SU-DHL-6 (cell line): ENCODE measurements at regions not wholly inside any gene's neighbourhood (a gene's known extent, or its start where the extent isn't known, plus 50 kb on each side); places are given as distances from the start of the nearest gene placed in this dataset.

ENCODE experiments used
- H2AFZ ChIP-seq: fragments of 200-600 bp; sonication (generic); 2 replicates; pipeline ENCODE4 v1.6.1; 2014; ENCODE audit warnings: low read depth, mild to moderate bottlenecking, moderate library complexity, mixed read lengths, antibody characterized with exemption, low read length; ENCODE audit not compliant: severe bottlenecking
- H3F3A ChIP-seq: fragments of 200-600 bp; shearing (Covaris generic); 2 replicates; pipeline ENCODE4 v1.6.0; 2016; ENCODE audit warnings: antibody characterized with exemption, mild to moderate bottlenecking; ENCODE audit not compliant: insufficient read depth
- H3K27ac ChIP-seq: fragments of 200-600 bp; sonication (generic); 2 replicates; pipeline ENCODE4 v1.5.1; 2016; ENCODE audit warnings: low read depth, mild to moderate bottlenecking, low read length, moderate library complexity, mixed read lengths
- H3K27me3 ChIP-seq: fragments of 200-600 bp; sonication (generic), shearing (Covaris generic); 2 replicates; pipeline ENCODE4 v1.6.0; 2014; ENCODE audit warnings: mild to moderate bottlenecking, low read length
- H3K36me3 ChIP-seq: fragments of 200-600 bp; sonication (generic); 2 replicates; pipeline ENCODE4 v1.6.1; 2014; ENCODE audit warnings: mild to moderate bottlenecking, low read length, mixed read lengths
- H3K4me2 ChIP-seq: fragments of 300-600, 200-600 bp; shearing (Covaris generic), sonication (generic); 2 replicates; pipeline ENCODE4 v1.6.0; 2014; ENCODE audit warnings: low read length, low read depth, mild to moderate bottlenecking; ENCODE audit not compliant: poor library complexity, severe bottlenecking
- H3K4me3 ChIP-seq: fragments of 200-600 bp; sonication (generic); 2 replicates; pipeline ENCODE4 v1.5.1; 2014; ENCODE audit warnings: antibody characterized with exemption, low read length, mild to moderate bottlenecking, mixed read lengths; ENCODE audit not compliant: insufficient read depth, poor library complexity, severe bottlenecking
- H3K79me2 ChIP-seq: fragments of 200-600 bp; sonication (generic); 2 replicates; pipeline ENCODE4 v1.6.1; 2014; ENCODE audit warnings: mild to moderate bottlenecking, low read length, moderate library complexity; ENCODE audit not compliant: insufficient read depth
- H3K9ac ChIP-seq: fragments of 200-600 bp; sonication (generic); 2 replicates; pipeline ENCODE4 v1.7.0; 2014; ENCODE audit warnings: mild to moderate bottlenecking, low read length
- H3K9me2 ChIP-seq: fragments of 200-600 bp; sonication (generic); replicated peaks from 2 replicates; pipeline ENCODE4 v1.6.1; 2014; ENCODE audit warnings: low read length; ENCODE audit not compliant: insufficient read depth
- H3K9me3 ChIP-seq: fragments of 200-600 bp; sonication (generic); 2 replicates; pipeline ENCODE4 v1.6.1; 2014; ENCODE audit warnings: low read length, mixed read lengths; ENCODE audit not compliant: insufficient read depth
- H4K20me1 ChIP-seq: fragments of 200-600 bp; sonication (generic); 2 replicates; pipeline ENCODE4 v1.6.1; 2014; ENCODE audit warnings: low read depth, mild to moderate bottlenecking, antibody characterized with exemption, low read length, moderate library complexity, mixed read lengths
- CTCF ChIP-seq: fragments of 200-600 bp; sonication (generic); IDR thresholded peaks from one replicate; pipeline ENCODE4 v1.5.1; 2017; ENCODE audit warnings: antibody characterized with exemption, mild to moderate bottlenecking, low read length, moderate library complexity; ENCODE audit not compliant: insufficient read depth, poor library complexity, severe bottlenecking
- EZH2phosphoT487 ChIP-seq: fragments of 200-600 bp; sonication (generic), shearing (Covaris generic); conservative IDR thresholded peaks from 2 replicates; pipeline ENCODE4 v1.6.1; 2018; ENCODE audit warnings: mild to moderate bottlenecking, antibody characterized with exemption, low read length, moderate library complexity, mixed read lengths

GRCh38 chr3:157705258-157705657, 202.0 kb upstream of the VEPH1 start:
- Histone ChIP-seq H3K79me2 (no peaks in the 10 kb centered on the region), H3K4me3 (no peak overlapping the region), H2AFZ (no peak overlapping the region), H3K27me3 (no peaks in the 10 kb centered on the region), H4K20me1 (no peaks in the 10 kb centered on the region), H3K9me2 (no peaks in the 10 kb centered on the region), H3K27ac (no peak overlapping the region), H3K4me2 (no peak overlapping the region), H3K9me3 (no peaks in the 10 kb centered on the region), H3K36me3 (no peaks in the 10 kb centered on the region), H3K9ac (no peak overlapping the region), H3F3A (no peaks in the 10 kb centered on the region)
- TF ChIP-seq EZH2phosphoT487 = no peak

- Histone ChIP-seq H3K27ac (no peak overlapping the region), H3K9me3 (no peaks in the 10 kb centered on the region), H3F3A (no peaks in the 10 kb centered on the region), H3K36me3 (no peaks in the 10 kb centered on the region), H4K20me1 (no peaks in the 10 kb centered on the region), H3K4me2 (no peak overlapping the region), H3K27me3 (no peaks in the 10 kb centered on the region), H3K4me3 (no peak overlapping the region), H3K79me2 (no peaks in the 10 kb centered on the region), H2AFZ (no peak overlapping the region), H3K9me2 (no peaks in the 10 kb centered on the region), H3K9ac (no peak overlapping the region)
- TF ChIP-seq EZH2phosphoT487 (no peak), CTCF (no peak)
These were observed 197.2 kb upstream of the VEPH1 start for GRCh38 chr3:157700405-157700804.

- no peaks in the 10 kb centered on the region for H3K27me3 ChIP-seq
- no peak overlapping the region for H3K4me2 ChIP-seq
- H3K27ac ChIP-seq = no peak overlapping the region
- TF ChIP-seq EZH2phosphoT487 (no peak), CTCF (no peak)
- no peaks in the 10 kb centered on the region for H3K9me3 ChIP-seq
- no peaks in the 10 kb centered on the region for H3K9me2 ChIP-seq
- no peaks in the 10 kb centered on the region for H3K79me2 ChIP-seq
- H2AFZ ChIP-seq = no peak overlapping the region
- H3K4me3 ChIP-seq = no peak overlapping the region
- H4K20me1 ChIP-seq = no peaks in the 10 kb centered on the region
- no peaks in the 10 kb centered on the region for H3F3A ChIP-seq
- H3K9ac ChIP-seq = no peak overlapping the region
- no peaks in the 10 kb centered on the region for H3K36me3 ChIP-seq
These were observed 192.4 kb upstream of the VEPH1 start for GRCh38 chr3:157695586-157695985.

- Histone ChIP-seq H3K4me3 (no peak overlapping the region), H3K4me2 (no peak overlapping the region), H3K27me3 (no peaks in the 10 kb centered on the region), H3K79me2 (no peaks in the 10 kb centered on the region), H3K27ac (no peak overlapping the region), H3F3A (no peaks in the 10 kb centered on the region), H3K36me3 (no peaks in the 10 kb centered on the region), H3K9ac (no peak overlapping the region), H3K9me3 (no peaks in the 10 kb centered on the region), H2AFZ (no peak overlapping the region), H4K20me1 (no peaks in the 10 kb centered on the region), H3K9me2 (no peaks in the 10 kb centered on the region)
- TF ChIP-seq CTCF (no peak), EZH2phosphoT487 (no peak)
These were observed 191.9 kb upstream of the VEPH1 start for GRCh38 chr3:157695103-157695502.
